CD4-positive, alpha-beta T cell (primary cell): ENCODE measurements at regions not wholly inside any gene's neighbourhood (a gene's known extent, or its start where the extent isn't known, plus 50 kb on each side); places are given as distances from the start of the nearest gene placed in this dataset.

Source experiments
- ATAC-seq: fragments of 200-7000 bp; cut with Tn5 transposase; one replicate; pipeline ENCODE4 v1.10.0; 2022; ENCODE audit warnings: mild to moderate bottlenecking; ENCODE audit not compliant: poor library complexity
- CTCF ChIA-PET: fragments of 350-600 bp; sonication (Branson Sonifier 250); formaldehyde crosslinking; loops from one replicate; lab custom pipeline; 2021; ENCODE audit warnings: antibody characterized with exemption, inconsistent platforms; lab: Charles Lee
- POLR2A ChIA-PET: fragments of 350-600 bp; sonication (Branson Sonifier 250); formaldehyde crosslinking; loops from one replicate; lab custom pipeline; 2021; ENCODE audit warnings: antibody characterized with exemption, inconsistent platforms; lab: Charles Lee
- DNase-seq, 14 experiments: peaks; one replicate each; pipeline ENCODE4 v3.0.0-alpha.2; 2013 to 2020; ENCODE audit warnings: mixed read lengths in 2 of 14
- H3K27ac ChIP-seq, 2 donors: one replicate each; pipeline versions ENCODE4 v1.5.1 to v1.7.0; 2013; ENCODE audit warnings: low read length in 2 of 2, low read depth in 1 of 2, mild to moderate bottlenecking in 1 of 2
- H3K27me3 ChIP-seq, 2 experiments: 1 replicate in 1 of 2; 2 replicates in 1 of 2; pipeline versions ENCODE4 v1.6.1 to v1.7.0; 2013; ENCODE audit warnings: low read length in 2 of 2, control low read depth in 1 of 2, mild to moderate bottlenecking in 1 of 2, moderate library complexity in 1 of 2; ENCODE audit not compliant: insufficient read depth in 2 of 2, control insufficient read depth in 1 of 2
- H3K36me3 ChIP-seq: one replicate; pipeline ENCODE4 v1.6.1; 2013; ENCODE audit warnings: low read length, control low read depth; ENCODE audit not compliant: insufficient read depth
- H3K4me1 ChIP-seq: one replicate; pipeline ENCODE4 v1.6.1; 2013; ENCODE audit warnings: low read length, control low read depth; ENCODE audit not compliant: insufficient read depth
- H3K4me3 ChIP-seq: one replicate; pipeline ENCODE4 v1.5.1; 2013; ENCODE audit warnings: mild to moderate bottlenecking, low read length, moderate library complexity
- H3K9me3 ChIP-seq, 2 experiments: 1 replicate in 1 of 2; 2 replicates in 1 of 2; pipeline versions ENCODE4 v1.6.1 to v1.7.0; 2013; ENCODE audit warnings: low read length in 2 of 2, mild to moderate bottlenecking in 2 of 2, control low read depth in 1 of 2, moderate library complexity in 1 of 2; ENCODE audit not compliant: control insufficient read depth in 1 of 2, insufficient read depth in 1 of 2
- H3K27ac Mint-ChIP-seq: one replicate; pipeline ENCODE4 v1.8.0; 2020; ENCODE audit warnings: mixed read lengths
- H3K27me3 Mint-ChIP-seq: one replicate; pipeline ENCODE4 v1.8.0; 2021; ENCODE audit warnings: mixed read lengths
- H3K36me3 Mint-ChIP-seq: one replicate; pipeline ENCODE4 v1.8.0; 2021; ENCODE audit warnings: low read depth, mixed read lengths
- H3K4me1 Mint-ChIP-seq: one replicate; pipeline ENCODE4 v1.8.0; 2021; ENCODE audit warnings: low read depth, mixed read lengths
- H3K4me3 Mint-ChIP-seq: one replicate; pipeline ENCODE4 v1.8.0; 2020; ENCODE audit warnings: mild to moderate bottlenecking, mixed read lengths
- H3K9me3 Mint-ChIP-seq: one replicate; pipeline ENCODE4 v1.8.0; 2020; ENCODE audit warnings: mixed read lengths
- intact Hi-C, 2 experiments: fragments of 100-400 bp; cut with DNase I in 1 of 2; cut with micrococcal nuclease in 1 of 2; formaldehyde crosslinking; loops; one replicate each; pipeline versions ENCODE4 v1.15.1 to v1.9.0; 2023 to 2025; cut with DNase I, micrococcal nuclease
- TF ChIP-seq, protein P1 (sequence below): fragments of 200-600 bp; IDR thresholded peaks from one replicate; pipeline ENCODE4 v1.8.0; 2022; ENCODE audit warnings: antibody characterized with exemption, mild to moderate bottlenecking

DNA sequence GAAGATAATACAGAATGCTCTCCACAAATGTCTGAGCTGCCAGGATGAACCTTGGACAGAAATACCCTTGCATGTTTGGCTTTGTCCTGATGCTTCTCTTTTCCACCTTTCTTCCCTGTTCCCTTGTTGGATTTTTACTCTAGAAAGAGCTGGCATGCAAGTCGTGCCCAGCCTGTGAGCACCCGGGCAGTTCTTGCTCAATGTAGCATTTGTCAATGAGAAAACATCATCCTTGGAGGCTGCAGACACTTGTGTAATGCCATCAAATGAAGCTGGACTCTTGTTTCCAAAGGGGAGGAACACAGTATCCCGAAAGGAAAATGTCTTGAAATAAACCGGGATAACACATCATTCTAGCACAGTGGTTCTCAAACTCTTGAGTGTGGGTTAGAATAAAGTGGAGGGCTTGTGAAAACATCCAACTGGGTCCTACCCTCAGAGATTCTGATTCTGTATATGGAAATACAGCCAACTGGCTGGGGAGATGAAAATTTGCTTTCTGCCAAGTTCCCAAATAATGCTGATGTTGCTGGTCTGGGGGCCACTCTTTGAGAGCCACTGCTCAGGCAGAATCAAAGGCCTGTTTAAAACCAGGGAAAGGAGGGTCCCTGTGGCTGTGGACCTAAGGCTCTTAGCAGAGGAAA, 237.2 kb downstream of the SPATA18 start:
- TF ChIP-seq, protein P1, sequence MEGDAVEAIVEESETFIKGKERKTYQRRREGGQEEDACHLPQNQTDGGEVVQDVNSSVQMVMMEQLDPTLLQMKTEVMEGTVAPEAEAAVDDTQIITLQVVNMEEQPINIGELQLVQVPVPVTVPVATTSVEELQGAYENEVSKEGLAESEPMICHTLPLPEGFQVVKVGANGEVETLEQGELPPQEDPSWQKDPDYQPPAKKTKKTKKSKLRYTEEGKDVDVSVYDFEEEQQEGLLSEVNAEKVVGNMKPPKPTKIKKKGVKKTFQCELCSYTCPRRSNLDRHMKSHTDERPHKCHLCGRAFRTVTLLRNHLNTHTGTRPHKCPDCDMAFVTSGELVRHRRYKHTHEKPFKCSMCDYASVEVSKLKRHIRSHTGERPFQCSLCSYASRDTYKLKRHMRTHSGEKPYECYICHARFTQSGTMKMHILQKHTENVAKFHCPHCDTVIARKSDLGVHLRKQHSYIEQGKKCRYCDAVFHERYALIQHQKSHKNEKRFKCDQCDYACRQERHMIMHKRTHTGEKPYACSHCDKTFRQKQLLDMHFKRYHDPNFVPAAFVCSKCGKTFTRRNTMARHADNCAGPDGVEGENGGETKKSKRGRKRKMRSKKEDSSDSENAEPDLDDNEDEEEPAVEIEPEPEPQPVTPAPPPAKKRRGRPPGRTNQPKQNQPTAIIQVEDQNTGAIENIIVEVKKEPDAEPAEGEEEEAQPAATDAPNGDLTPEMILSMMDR, result no peak
- Mint-ChIP-seq H3K27me3 (no peaks in the 10 kb centered on the region), H3K36me3 (no peaks in the 10 kb centered on the region), H3K27ac (no peak overlapping the region), H3K9me3 (no peaks in the 10 kb centered on the region), H3K4me3 (no peak overlapping the region), H3K4me1 (no peaks in the 10 kb centered on the region)
- DNase-seq, result no peak
- intact Hi-C loops, result no loop called here
- Histone ChIP-seq H3K27ac (no peak overlapping the region), H3K9me3 (no peaks in the 10 kb centered on the region), H3K4me1 (no peaks in the 10 kb centered on the region), H3K36me3 (no peaks in the 10 kb centered on the region), H3K27me3 (no peaks in the 10 kb centered on the region), H3K4me3 (no peak overlapping the region)
- ChIA-PET POLR2A (no interaction called here), CTCF (no interaction called here)
- no peak for ATAC-seq

DNA sequence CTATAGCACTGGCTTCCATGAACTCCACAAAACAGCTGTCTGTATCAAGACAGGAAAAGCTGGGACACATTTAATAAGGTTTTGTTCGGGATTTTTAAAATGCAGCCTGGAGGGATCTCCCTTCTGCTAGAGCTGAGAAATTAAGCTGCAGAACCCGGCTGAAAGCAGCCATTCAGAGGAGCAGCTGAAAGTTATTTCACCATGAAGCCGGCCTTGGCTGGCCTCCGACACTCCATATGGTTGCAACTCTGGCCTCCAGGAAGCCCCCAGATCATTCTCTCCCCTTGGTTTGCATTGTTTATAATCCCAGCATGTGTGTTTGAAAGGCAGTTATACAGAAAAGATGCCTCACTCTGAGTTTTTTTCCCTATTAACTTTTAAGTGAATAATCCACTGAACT, 239.4 kb downstream of the SPATA18 start:
- POLR2A ChIA-PET, result no interaction called here
- ATAC-seq (no peak), DNase-seq (no peak)
- Mint-ChIP-seq H3K36me3 (no peaks in the 10 kb centered on the region), H3K4me1 (no peaks in the 10 kb centered on the region), H3K27me3 (no peaks in the 10 kb centered on the region), H3K4me3 (no peak overlapping the region), H3K27ac (no peak overlapping the region), H3K9me3 (no peaks in the 10 kb centered on the region)
- no peaks in the 10 kb centered on the region for H3K9me3 ChIP-seq
- CTCF ChIA-PET, result no interaction called here
- intact Hi-C loops, result no loop called here
- no peaks in the 10 kb centered on the region for H3K36me3 ChIP-seq
- H3K4me3 ChIP-seq, result no peak overlapping the region
- TF ChIP-seq, protein P1, result no peak
- no peaks in the 10 kb centered on the region for H3K27me3 ChIP-seq
- H3K27ac ChIP-seq, result no peak overlapping the region
- no peaks in the 10 kb centered on the region for H3K4me1 ChIP-seq

DNA sequence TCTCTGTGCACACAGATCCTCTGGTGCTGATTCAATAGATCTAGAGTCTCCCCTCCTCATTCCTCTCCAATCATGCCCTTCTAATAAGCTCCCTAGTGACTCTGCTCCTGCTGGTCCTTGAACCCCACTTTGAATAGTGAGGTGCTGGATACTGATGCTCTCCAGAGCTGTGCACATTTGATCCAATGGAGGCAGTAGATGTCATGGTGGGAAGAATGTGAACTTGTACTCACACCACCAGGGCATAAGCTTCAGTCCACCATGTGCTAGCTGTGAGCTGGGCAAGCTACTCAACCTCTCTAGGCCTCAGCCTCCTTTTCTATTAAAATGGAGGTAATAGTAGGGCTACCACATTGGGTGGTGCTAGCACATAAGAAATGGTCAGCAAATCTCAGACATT, 241.1 kb downstream of the SPATA18 start:
- intact Hi-C loops, result no loop called here
- CTCF ChIA-PET, result no interaction called here
- H3K27ac ChIP-seq, result no peak overlapping the region
- ATAC-seq (no peak), DNase-seq (no peak)
- POLR2A ChIA-PET, result no interaction called here
- no peaks in the 10 kb centered on the region for H3K9me3 ChIP-seq
- H3K4me3 ChIP-seq, result no peak overlapping the region
- H3K4me1 ChIP-seq, result no peaks in the 10 kb centered on the region
- Mint-ChIP-seq H3K27ac (no peak overlapping the region), H3K36me3 (no peaks in the 10 kb centered on the region), H3K4me3 (no peak overlapping the region), H3K4me1 (no peaks in the 10 kb centered on the region), H3K27me3 (no peaks in the 10 kb centered on the region), H3K9me3 (no peaks in the 10 kb centered on the region)
- TF ChIP-seq, protein P1, result no peak
- no peaks in the 10 kb centered on the region for H3K36me3 ChIP-seq
- H3K27me3 ChIP-seq, result no peaks in the 10 kb centered on the region
